Psoas muscle (tissue), 7 donors: ENCODE measurements at regions not wholly inside any gene's neighbourhood (a gene's known extent, or its start where the extent isn't known, plus 50 kb on each side); places are given as distances from the start of the nearest gene placed in this dataset.

Experiments
- ATAC-seq, 4 donors: fragments of 200-7000 bp; cut with Tn5 transposase; one replicate each; pipeline ENCODE4 v1.9.1; 2020; ENCODE audit warnings: moderate library complexity in 3 of 4, mild to moderate bottlenecking in 2 of 4
- DNase-seq, 2 donors: peaks; one replicate each; pipeline ENCODE4 v3.0.0-alpha.2; 2020
- H3K27ac ChIP-seq: fragments of 200-600 bp; one replicate; pipeline ENCODE4 v1.8.0; 2022
- H3K27me3 ChIP-seq, 3 donors: fragments of 200-600 bp in 1 of 3; one replicate each; pipeline versions ENCODE4 v1.6.1 to v1.8.0; 2013 to 2022; ENCODE audit warnings: low read length in 2 of 3, mild to moderate bottlenecking in 2 of 3, moderate library complexity in 1 of 3; ENCODE audit not compliant: insufficient read depth in 3 of 3
- H3K36me3 ChIP-seq, 2 donors: fragments of 200-600 bp in 1 of 2; one replicate each; pipeline versions ENCODE4 v1.6.1 to v1.8.0; 2013 to 2022; ENCODE audit warnings: low read depth in 1 of 2, mild to moderate bottlenecking in 1 of 2, moderate library complexity in 1 of 2; ENCODE audit not compliant: insufficient read depth in 1 of 2
- H3K4me1 ChIP-seq: fragments of 200-600 bp; one replicate; pipeline ENCODE4 v1.8.0; 2022
- H3K4me3 ChIP-seq: fragments of 200-600 bp; one replicate; pipeline ENCODE4 v1.8.0; 2022; ENCODE audit warnings: mild to moderate bottlenecking
- H3K9me3 ChIP-seq: fragments of 200-600 bp; one replicate; pipeline ENCODE4 v1.8.0; 2022
- WGBS, 3 donors: extraction: QIAGEN DNeasy Blood & Tissue Kit; methylation state at CpG; one replicate each; pipeline versions ENCODE4 v1.1.6 to v1.1.7; 2013; 5-methylcytosine and 5-hydroxymethylcytosine counted together
- intact Hi-C, 2 donors: fragments of 100-400 bp; cut with DNase I; formaldehyde crosslinking; loops; one replicate each; pipeline versions ENCODE4 v1.11.0 to v1.14.2; 2022
- TF ChIP-seq, protein P1 (sequence below): fragments of 200-600 bp; IDR thresholded peaks from one replicate; pipeline ENCODE4 v1.8.0; 2022; ENCODE audit warnings: antibody characterized with exemption
- donor health status: healthy with polysubstance abuse.
- donor health status: DM: no; HTN: no; CAD: no; lungs with moderate emphysema.
- donor health status: Bipolar disorder and iron deficiency.
- donor health status: healthy.
- donor health status: DM: yes; HTN: yes; CAD: no.
- donor health status: DM: no; HTN: no; CAD: no.
- donor health status: DM: yes; HTN: yes; CAD: no.

- Histone ChIP-seq H3K4me3 (no peak overlapping the region), H3K4me1 (no peaks in the 10 kb centered on the region), H3K9me3 (no peaks in the 10 kb centered on the region), H3K36me3 (no peaks in the 10 kb centered on the region), H3K27me3 (no peaks in the 10 kb centered on the region), H3K27ac (no peak overlapping the region)
- DNase-seq (no peak), ATAC-seq (no peak)
- TF ChIP-seq, protein P1, sequence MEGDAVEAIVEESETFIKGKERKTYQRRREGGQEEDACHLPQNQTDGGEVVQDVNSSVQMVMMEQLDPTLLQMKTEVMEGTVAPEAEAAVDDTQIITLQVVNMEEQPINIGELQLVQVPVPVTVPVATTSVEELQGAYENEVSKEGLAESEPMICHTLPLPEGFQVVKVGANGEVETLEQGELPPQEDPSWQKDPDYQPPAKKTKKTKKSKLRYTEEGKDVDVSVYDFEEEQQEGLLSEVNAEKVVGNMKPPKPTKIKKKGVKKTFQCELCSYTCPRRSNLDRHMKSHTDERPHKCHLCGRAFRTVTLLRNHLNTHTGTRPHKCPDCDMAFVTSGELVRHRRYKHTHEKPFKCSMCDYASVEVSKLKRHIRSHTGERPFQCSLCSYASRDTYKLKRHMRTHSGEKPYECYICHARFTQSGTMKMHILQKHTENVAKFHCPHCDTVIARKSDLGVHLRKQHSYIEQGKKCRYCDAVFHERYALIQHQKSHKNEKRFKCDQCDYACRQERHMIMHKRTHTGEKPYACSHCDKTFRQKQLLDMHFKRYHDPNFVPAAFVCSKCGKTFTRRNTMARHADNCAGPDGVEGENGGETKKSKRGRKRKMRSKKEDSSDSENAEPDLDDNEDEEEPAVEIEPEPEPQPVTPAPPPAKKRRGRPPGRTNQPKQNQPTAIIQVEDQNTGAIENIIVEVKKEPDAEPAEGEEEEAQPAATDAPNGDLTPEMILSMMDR = no peak
- intact Hi-C loops = no loop called here
- WGBS, 3 donors = 79 to 81% (median 81%) methylated on average over 10 of the region's 10 CpGs
Observed at GRCh38 chr15:93165734-93166470, 76.9 kb upstream of the RGMA start.

DNA sequence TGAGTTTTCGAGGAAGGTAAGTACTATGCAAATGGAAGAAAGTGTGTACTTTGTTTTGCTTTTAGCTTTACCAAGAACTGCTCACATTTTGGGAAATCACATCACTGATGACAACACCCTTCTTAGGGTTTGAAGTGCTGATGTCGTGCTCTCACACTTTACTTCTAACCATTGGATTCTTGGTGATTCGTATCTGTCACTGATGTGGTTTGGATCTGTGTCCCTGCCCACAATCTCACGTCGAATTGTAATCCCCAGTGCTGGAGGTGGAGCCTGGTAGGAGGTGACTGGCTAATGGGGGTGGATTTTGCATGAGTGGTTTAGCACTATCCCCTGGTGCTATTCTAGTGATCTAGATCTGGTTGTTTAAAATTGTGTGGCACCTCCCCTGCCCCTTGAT lies 75.4 kb upstream of the RGMA start:
- no peak overlapping the region for H3K4me3 ChIP-seq
- WGBS, 3 donors = 78 to 79% (median 78%) methylated on average over 5 of the region's 5 CpGs
- DNase-seq = no peak

GRCh38 chr15:93162560-93162959 lies 73.5 kb upstream of the RGMA start:
- Histone ChIP-seq H3K9me3 (no peaks in the 10 kb centered on the region), H3K4me3 (no peak overlapping the region), H3K4me1 (peaks cover 3% of the 10 kb centered on the region), H3K27me3 (no peaks in the 10 kb centered on the region), H3K36me3 (no peaks in the 10 kb centered on the region), H3K27ac (no peak overlapping the region)
- ATAC-seq (no peak), DNase-seq (no peak)
- WGBS, 3 donors = 94 to 99% (median 98%) methylated on average over 5 of the region's 5 CpGs
- TF ChIP-seq, protein P1 = no peak
- intact Hi-C loops = no loop called here

More for the DNA sequence above, 75.4 kb upstream of the RGMA start:
- TF ChIP-seq, protein P1 = no peak
- Histone ChIP-seq H3K4me1 (no peaks in the 10 kb centered on the region), H3K9me3 (no peaks in the 10 kb centered on the region), H3K27me3 (no peaks in the 10 kb centered on the region), H3K27ac (no peak overlapping the region), H3K36me3 (no peaks in the 10 kb centered on the region)
- intact Hi-C loops = no loop called here
- no peak for ATAC-seq

DNA sequence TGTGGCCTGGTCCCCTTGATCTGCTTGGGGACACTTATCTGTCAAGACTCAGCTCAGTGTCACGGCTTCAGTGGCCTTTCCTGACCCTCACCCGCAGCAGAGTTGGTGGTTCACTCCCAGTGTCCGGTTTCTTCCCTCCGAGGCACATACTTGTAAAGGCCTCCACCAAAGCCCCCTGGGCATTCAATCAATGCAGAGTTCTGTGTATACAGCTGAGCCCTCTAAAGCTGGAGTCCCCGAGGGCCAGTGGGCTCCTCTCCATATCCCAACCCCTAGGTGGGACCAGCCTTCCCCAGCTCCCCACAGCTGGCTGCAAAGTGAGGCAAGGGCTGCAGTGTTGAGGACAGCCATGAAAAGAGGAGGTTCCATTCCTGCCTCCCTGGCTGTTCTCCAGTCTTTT lies 70.9 kb upstream of the RGMA start:
- intact Hi-C loops = loop anchor here in 1 of 2 donors (10.0 kb wide), 1 partner anchor 125 kb away; no protein-coding TSS in a partner anchor
- TF ChIP-seq, protein P1 = no peak
- Histone ChIP-seq H3K4me3 (no peak overlapping the region), H3K36me3 (no peaks in the 10 kb centered on the region), H3K9me3 (no peaks in the 10 kb centered on the region), H3K27me3 (no peaks in the 10 kb centered on the region), H3K4me1 (peaks cover 3% of the 10 kb centered on the region), H3K27ac (no peak overlapping the region)
- 38 to 58% (median 40%) methylated on average over 5 of the region's 5 CpGs for WGBS, 3 donors
- DNase-seq = no peak
- ATAC-seq = no peak
